H1 (cell line): ENCODE measurements at regions not wholly inside any gene's neighbourhood (a gene's known extent, or its start where the extent isn't known, plus 50 kb on each side); places are given as distances from the start of the nearest gene placed in this dataset.

Experiments
- CTCF ChIA-PET: fragments of 300-600 bp; sonication (Branson Sonifier 250); formaldehyde crosslinking; loops from one replicate; lab custom pipeline; 2021; ENCODE audit not compliant: partially characterized antibody; lab: Charles Lee
- POLR2A ChIA-PET: fragments of 300-600 bp; sonication (Branson Sonifier 250); formaldehyde crosslinking; loops from one replicate; lab custom pipeline; 2021; ENCODE audit warnings: inconsistent platforms; ENCODE audit not compliant: partially characterized antibody; lab: Charles Lee
- DNase-seq, 2 experiments: peaks; one replicate each; pipeline versions ENCODE4 v3.0.0 to v3.0.0-alpha.2; 2010 to 2022; ENCODE audit warnings: low spot score in 2 of 2, low read depth in 1 of 2, mixed read lengths in 1 of 2
- FAIRE-seq: peaks from 2 replicates; lab custom pipeline; 2011; peaks lifted over from hg19 to GRCh38; lab: Jason Lieb, UNC
- H2AFZ ChIP-seq: 2 replicates; pipeline ENCODE4 v1.8.1; 2012; ENCODE audit warnings: low read length, inconsistent platforms
- H2AK5ac ChIP-seq: 2 replicates; pipeline ENCODE4 v1.6.1; 2013; ENCODE audit warnings: low read depth, low read length
- H2BK120ac ChIP-seq: replicated peaks from 2 replicates; pipeline ENCODE3; 2013; ENCODE audit warnings: low read depth, low read length, inconsistent platforms
- H2BK12ac ChIP-seq: 2 replicates; pipeline ENCODE4 v1.6.1; 2013; ENCODE audit warnings: low read depth, low read length
- H2BK15ac ChIP-seq: 2 replicates; pipeline ENCODE4 v1.6.1; 2013; ENCODE audit warnings: low read length
- H2BK20ac ChIP-seq: 2 replicates; pipeline ENCODE4 v1.6.1; 2013; ENCODE audit warnings: low read length
- H2BK5ac ChIP-seq: 2 replicates; pipeline ENCODE4 v1.6.1; 2013; ENCODE audit warnings: low read depth, low read length
- H3K14ac ChIP-seq: 2 replicates; pipeline ENCODE4 v1.6.1; 2013; ENCODE audit warnings: inconsistent platforms; ENCODE audit not compliant: insufficient read length
- H3K18ac ChIP-seq: 2 replicates; pipeline ENCODE4 v1.6.1; 2013; ENCODE audit warnings: low read length; ENCODE audit errors: extremely low read depth
- H3K23ac ChIP-seq: 2 replicates; pipeline ENCODE4 v1.6.1; 2013; ENCODE audit warnings: inconsistent platforms; ENCODE audit not compliant: insufficient read length
- H3K23me2 ChIP-seq: 2 replicates; pipeline ENCODE4 v1.6.1; 2013; ENCODE audit warnings: low read depth, low read length
- H3K27ac ChIP-seq: 2 replicates; pipeline ENCODE4 v1.6.1; 2011; ENCODE audit warnings: low read depth, low read length, inconsistent platforms
- H3K27me3 ChIP-seq, 4 experiments: replicated peaks in 1 of 4; 1 replicate in 1 of 4; 2 replicates in 3 of 4; pipeline versions ENCODE4 v1.6.1 to v1.8.1; 2011 to 2013; ENCODE audit warnings: low read length in 3 of 4, mild to moderate bottlenecking in 3 of 4, inconsistent platforms in 2 of 4, mixed read lengths in 2 of 4, moderate library complexity in 1 of 4; ENCODE audit not compliant: control insufficient read depth in 3 of 4, insufficient read depth in 3 of 4; ENCODE audit errors: extremely low read depth in 1 of 4
- H3K36me3 ChIP-seq, 4 experiments: 2 replicates each; pipeline versions ENCODE4 v1.6.1 to v1.8.1; 2011 to 2013; ENCODE audit warnings: mild to moderate bottlenecking in 4 of 4, low read length in 3 of 4, moderate library complexity in 2 of 4, control low read depth in 1 of 4, inconsistent platforms in 1 of 4; ENCODE audit not compliant: insufficient read depth in 4 of 4, control insufficient read depth in 2 of 4
- H3K4ac ChIP-seq: replicated peaks from 2 replicates; pipeline ENCODE3; 2013; ENCODE audit warnings: low read length, low read depth, mixed read lengths, inconsistent platforms; ENCODE audit not compliant: insufficient read length
- H3K4me1 ChIP-seq, 4 experiments: replicated peaks in 1 of 4; 1 replicate in 1 of 4; 2 replicates in 3 of 4; pipeline versions ENCODE4 v1.6.1 to v1.8.1; 2011 to 2013; ENCODE audit warnings: low read length in 3 of 4, inconsistent platforms in 2 of 4, mixed read lengths in 1 of 4; ENCODE audit not compliant: insufficient read depth in 4 of 4, control insufficient read depth in 3 of 4
- H3K4me2 ChIP-seq, 2 experiments: 2 replicates each; pipeline versions ENCODE4 v1.6.1 to v1.8.1; 2011 to 2013; ENCODE audit warnings: low read depth in 2 of 2, low read length in 2 of 2, control low read depth in 1 of 2, inconsistent platforms in 1 of 2, mild to moderate bottlenecking in 1 of 2; ENCODE audit not compliant: insufficient read depth in 1 of 2
- H3K4me3 ChIP-seq, 4 experiments: fragments of 200-600, 300-600 bp in 1 of 4; sonication (generic), shearing (Covaris generic), sonication (Bioruptor Twin) in 1 of 4; 2 replicates each; pipeline versions ENCODE4 v1.5.1 to v1.8.1; 2011 to 2016; ENCODE audit warnings: low read length in 4 of 4, low read depth in 3 of 4, control low read depth in 2 of 4, inconsistent platforms in 2 of 4, mild to moderate bottlenecking in 2 of 4, mixed read lengths in 1 of 4, moderate library complexity in 1 of 4; ENCODE audit not compliant: insufficient read depth in 2 of 4; ENCODE audit errors: extremely low read depth in 1 of 4
- H3K56ac ChIP-seq: replicated peaks from 2 replicates; pipeline ENCODE3; 2013; ENCODE audit warnings: low read depth, mild to moderate bottlenecking, mixed read lengths, low read length, inconsistent platforms; ENCODE audit not compliant: insufficient read length
- H3K79me1 ChIP-seq: 2 replicates; pipeline ENCODE4 v1.6.1; 2013; ENCODE audit warnings: low read depth, low read length, control low read depth
- H3K79me2 ChIP-seq, 2 experiments: 2 replicates each; pipeline versions ENCODE4 v1.6.1 to v1.8.1; 2012 to 2013; ENCODE audit warnings: low read length in 2 of 2, mild to moderate bottlenecking in 2 of 2, inconsistent platforms in 1 of 2; ENCODE audit not compliant: insufficient read depth in 2 of 2, control insufficient read depth in 1 of 2
- H3K9ac ChIP-seq, 4 experiments: replicated peaks in 1 of 4; 1 replicate in 1 of 4; 2 replicates in 3 of 4; pipeline versions ENCODE4 v1.6.1 to v1.8.1; 2011 to 2013; ENCODE audit warnings: low read depth in 3 of 4, low read length in 3 of 4, control low read depth in 2 of 4, mild to moderate bottlenecking in 2 of 4, moderate library complexity in 2 of 4, inconsistent platforms in 1 of 4; ENCODE audit errors: extremely low read depth in 1 of 4
- H3K9me3 ChIP-seq, 2 experiments: 2 replicates each; pipeline versions ENCODE4 v1.6.1 to v1.8.1; 2012 to 2013; ENCODE audit warnings: mild to moderate bottlenecking in 2 of 2, moderate library complexity in 2 of 2, control low read depth in 1 of 2, inconsistent platforms in 1 of 2, low read depth in 1 of 2, low read length in 1 of 2, mixed read lengths in 1 of 2; ENCODE audit not compliant: insufficient read depth in 2 of 2
- H4K20me1 ChIP-seq, 2 experiments: replicated peaks in 1 of 2; 2 replicates each; pipeline versions ENCODE3 to v1.8.1; 2011 to 2013; ENCODE audit warnings: inconsistent platforms in 2 of 2, low read length in 2 of 2, mild to moderate bottlenecking in 1 of 2; ENCODE audit not compliant: insufficient read depth in 2 of 2, control insufficient read depth in 1 of 2
- H4K5ac ChIP-seq: 2 replicates; pipeline ENCODE4 v1.6.1; 2013; ENCODE audit warnings: low read length, low read depth, mixed read lengths, inconsistent platforms; ENCODE audit not compliant: insufficient read length
- H4K8ac ChIP-seq: 2 replicates; pipeline ENCODE4 v1.8.0; 2013; ENCODE audit warnings: mild to moderate bottlenecking, moderate library complexity, low read length, inconsistent platforms; ENCODE audit not compliant: insufficient read depth; ENCODE audit errors: extremely low read depth
- H4K91ac ChIP-seq: replicated peaks from 2 replicates; pipeline ENCODE3; 2013; ENCODE audit warnings: low read length, mixed read lengths, inconsistent platforms; ENCODE audit not compliant: insufficient read length
- KDM4A ChIP-seq: IDR thresholded peaks from one replicate; pipeline ENCODE4 v1.7.1; 2012; ENCODE audit warnings: low read depth, mild to moderate bottlenecking, moderate library complexity, low read length, inconsistent platforms; ENCODE audit not compliant: severe bottlenecking
- POLR2AphosphoS5 ChIP-seq: IDR thresholded peaks from 2 replicates; pipeline ENCODE4 v1.6.1; 2011; ENCODE audit warnings: low read depth, low read length
- TEAD4 ChIP-seq: IDR thresholded peaks from 2 replicates; pipeline ENCODE4 v1.6.1; 2012; ENCODE audit warnings: low read depth, low read length, inconsistent platforms, mixed read lengths
- WGBS, 2 experiments: shearing (Covaris generic) in 1 of 2; methylation state at CpG; one replicate each; pipeline versions ENCODE4 v1.1.6 to v1.1.7; 2013 to 2015; ENCODE audit warnings: low lambda C conversion rate in 2 of 2, mixed read lengths in 2 of 2, inconsistent platforms in 1 of 2, low coverage in 1 of 2, missing lambda C conversion rate in 1 of 2; ENCODE audit not compliant: insufficient replicate concordance in 2 of 2, insufficient coverage in 1 of 2, insufficient read length in 1 of 2; ENCODE audit errors: extremely low coverage in 1 of 2, missing lambda C conversion rate in 1 of 2; 5-methylcytosine and 5-hydroxymethylcytosine counted together

DNA sequence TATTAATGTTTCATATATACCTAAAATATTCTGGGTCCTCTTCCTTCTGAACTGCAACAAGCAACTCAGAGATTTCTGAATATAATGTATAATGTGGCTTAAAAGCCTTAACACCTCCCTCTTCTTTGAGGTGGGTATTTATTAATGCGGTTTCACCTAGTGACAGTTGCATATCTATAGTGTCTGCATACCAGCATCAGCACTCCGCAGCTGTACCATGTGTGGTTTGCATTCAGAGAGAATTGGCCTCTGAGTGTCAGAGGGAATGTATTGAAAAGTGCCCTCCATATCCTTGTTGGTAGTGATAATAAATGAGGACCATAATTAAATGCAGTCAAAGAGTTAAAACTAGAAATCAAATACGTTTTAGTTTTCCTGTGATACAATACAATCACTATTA is 256.6 kb upstream of the ARRDC3 start:
- 21% methylated on average over 3 of the region's 3 CpGs; no CpG with 5 or more reads in 1 of the 2 experiments for WGBS, 2 experiments
- CTCF ChIA-PET = interaction anchor here (1.0 to 2.5 kb wide), 2 partner anchors 140 to 290 kb away, joined by 3 to 10 read pairs; no protein-coding TSS in a partner anchor
- Histone ChIP-seq H2BK12ac (no peak overlapping the region), H3K79me2 (no peaks in the 10 kb centered on the region), H3K9ac (no peak overlapping the region), H3K18ac (no peak overlapping the region), H3K14ac (no peak overlapping the region), H2BK5ac (no peak overlapping the region), H3K4me3 (no peak overlapping the region), H2AFZ (no peak overlapping the region), H3K36me3 (no peaks in the 10 kb centered on the region), H3K9me3 (no peaks in the 10 kb centered on the region), H4K20me1 (no peaks in the 10 kb centered on the region), H4K5ac (no peak overlapping the region), H3K79me1 (no peaks in the 10 kb centered on the region), H4K8ac (no peak overlapping the region), H3K56ac (no peak overlapping the region), H3K4me2 (0 out of 4 replicates have a peak overlapping the region, but pooled peaks of 1 of the 2 experiments have one; percentile 25), H2BK120ac (no peak overlapping the region), H2BK20ac (no peak overlapping the region; the same call in 1 of the 2 replicates), H3K27me3 (peaks cover 0 to 1% (median 0%) of the 10 kb centered on the region in 4 experiments; a peak in 1 of 7 replicates), H3K27ac (no peak overlapping the region), H3K23me2 (no peaks in the 10 kb centered on the region), H4K91ac (no peak overlapping the region), H2BK15ac (no peak overlapping the region), H3K4ac (no peak overlapping the region), H3K4me1 (peaks cover 0 to 2% (median under 1%) of the 10 kb centered on the region in 4 experiments; a peak in 1 of 7 replicates), H2AK5ac (no peak overlapping the region), H3K23ac (no peak overlapping the region)
- DNase-seq (no peak), FAIRE-seq (no peak)
- POLR2A ChIA-PET = no interaction called here
- TF ChIP-seq TEAD4 = peak; percentile 52; the same call in 1 of the 2 replicates
- no peak for TF ChIP-seq KDM4A
- no peak for TF ChIP-seq POLR2AphosphoS5
